Psoas muscle (tissue), 7 donors: ENCODE measurements at regions not wholly inside any gene's neighbourhood (a gene's known extent, or its start where the extent isn't known, plus 50 kb on each side); places are given as distances from the start of the nearest gene placed in this dataset.

Experiments
- ATAC-seq, 4 donors: fragments of 200-7000 bp; cut with Tn5 transposase; one replicate each; pipeline ENCODE4 v1.9.1; 2020; ENCODE audit warnings: moderate library complexity in 3 of 4, mild to moderate bottlenecking in 2 of 4
- DNase-seq, 2 donors: peaks; one replicate each; pipeline ENCODE4 v3.0.0-alpha.2; 2020
- H3K27ac ChIP-seq: fragments of 200-600 bp; one replicate; pipeline ENCODE4 v1.8.0; 2022
- H3K27me3 ChIP-seq, 3 donors: fragments of 200-600 bp in 1 of 3; one replicate each; pipeline versions ENCODE4 v1.6.1 to v1.8.0; 2013 to 2022; ENCODE audit warnings: low read length in 2 of 3, mild to moderate bottlenecking in 2 of 3, moderate library complexity in 1 of 3; ENCODE audit not compliant: insufficient read depth in 3 of 3
- H3K36me3 ChIP-seq, 2 donors: fragments of 200-600 bp in 1 of 2; one replicate each; pipeline versions ENCODE4 v1.6.1 to v1.8.0; 2013 to 2022; ENCODE audit warnings: low read depth in 1 of 2, mild to moderate bottlenecking in 1 of 2, moderate library complexity in 1 of 2; ENCODE audit not compliant: insufficient read depth in 1 of 2
- H3K4me1 ChIP-seq: fragments of 200-600 bp; one replicate; pipeline ENCODE4 v1.8.0; 2022
- H3K4me3 ChIP-seq: fragments of 200-600 bp; one replicate; pipeline ENCODE4 v1.8.0; 2022; ENCODE audit warnings: mild to moderate bottlenecking
- H3K9me3 ChIP-seq: fragments of 200-600 bp; one replicate; pipeline ENCODE4 v1.8.0; 2022
- CTCF ChIP-seq: fragments of 200-600 bp; IDR thresholded peaks from one replicate; pipeline ENCODE4 v1.8.0; 2022; ENCODE audit warnings: antibody characterized with exemption
- WGBS, 3 donors: extraction: QIAGEN DNeasy Blood & Tissue Kit; methylation state at CpG; one replicate each; pipeline versions ENCODE4 v1.1.6 to v1.1.7; 2013; 5-methylcytosine and 5-hydroxymethylcytosine counted together
- intact Hi-C, 2 donors: fragments of 100-400 bp; cut with DNase I; formaldehyde crosslinking; loops; one replicate each; pipeline versions ENCODE4 v1.11.0 to v1.14.2; 2022
- donor health status: healthy with polysubstance abuse.
- donor health status: DM: no; HTN: no; CAD: no; lungs with moderate emphysema.
- donor health status: Bipolar disorder and iron deficiency.
- donor health status: healthy.
- donor health status: DM: yes; HTN: yes; CAD: no.
- donor health status: DM: no; HTN: no; CAD: no.
- donor health status: DM: yes; HTN: yes; CAD: no.

GRCh38 chr3:11953350-11953749 lies 50.8 kb upstream of the SYN2 start:
- no peak for TF ChIP-seq CTCF
- Histone ChIP-seq H3K9me3 (no peaks in the 10 kb centered on the region), H3K27ac (no peak overlapping the region), H3K36me3 (no peaks in the 10 kb centered on the region), H3K4me1 (no peaks in the 10 kb centered on the region), H3K4me3 (no peak overlapping the region), H3K27me3 (peaks cover 0 to 9% (median 0%) of the 10 kb centered on the region in 3 donors)
- 66 to 73% (median 67%) methylated on average over 4 of the region's 4 CpGs for WGBS, 3 donors
- intact Hi-C loops = no loop called here
- ATAC-seq (no peak), DNase-seq (no peak)

GRCh38 chr3:11953778-11954177 lies 50.4 kb upstream of the SYN2 start:
- 27 to 43% (median 36%) methylated on average over 6 of the region's 6 CpGs for WGBS, 3 donors
- Histone ChIP-seq H3K9me3 (no peaks in the 10 kb centered on the region), H3K4me1 (no peaks in the 10 kb centered on the region), H3K4me3 (no peak overlapping the region), H3K36me3 (no peaks in the 10 kb centered on the region), H3K27ac (no peak overlapping the region), H3K27me3 (peaks cover 0 to 8% (median 0%) of the 10 kb centered on the region in 3 donors)
- intact Hi-C loops = no loop called here
- TF ChIP-seq CTCF = no peak
- ATAC-seq = no peak
- no peak for DNase-seq

GRCh38 chr3:11954312-11954934 lies 49.8 kb upstream of the SYN2 start:
- WGBS, 3 donors = 23 to 24% (median 23%) methylated on average over 8 of the region's 8 CpGs
- H3K4me1 ChIP-seq = no peaks in the 10 kb centered on the region
- no peaks in the 10 kb centered on the region for H3K9me3 ChIP-seq
- no peak overlapping the region for H3K4me3 ChIP-seq
- TF ChIP-seq CTCF = no peak
- no peak for ATAC-seq
- no peak overlapping the region for H3K27ac ChIP-seq
- no peaks in the 10 kb centered on the region for H3K36me3 ChIP-seq
- intact Hi-C loops = no loop called here
- H3K27me3 ChIP-seq = peaks cover 0 to 4% (median 0%) of the 10 kb centered on the region in 3 donors
- no peak for DNase-seq
